BLaER1 treated with 17β-estradiol and CSF1 and Interleukin-3, amounts not matched to agents 10 nM and 100 nM (cell line): ENCODE measurements at regions not wholly inside any gene's neighbourhood (a gene's known extent, or its start where the extent isn't known, plus 50 kb on each side); places are given as distances from the start of the nearest gene placed in this dataset.

Experiments used
- H3K27ac ChIP-seq, 11 experiments: shearing (Covaris generic); formaldehyde crosslinking; 2 replicates each; pipeline ENCODE4 v1.8.1; 2022
- H3K27me3 ChIP-seq, 11 experiments: shearing (Covaris generic); formaldehyde crosslinking; 2 replicates each; pipeline ENCODE4 v1.8.1; 2022
- H3K36me3 ChIP-seq, 11 experiments: shearing (Covaris generic); formaldehyde crosslinking; 2 replicates each; pipeline ENCODE4 v1.8.1; 2022
- H3K4me1 ChIP-seq, 10 experiments: shearing (Covaris generic); formaldehyde crosslinking; 2 replicates each; pipeline ENCODE4 v1.8.1; 2022
- H3K4me2 ChIP-seq, 11 experiments: shearing (Covaris generic); formaldehyde crosslinking; 2 replicates each; pipeline ENCODE4 v1.8.1; 2022
- H3K4me3 ChIP-seq, 10 experiments: shearing (Covaris generic); formaldehyde crosslinking; 2 replicates each; pipeline ENCODE4 v1.8.1; 2022
- H3K9ac ChIP-seq, 11 experiments: shearing (Covaris generic); formaldehyde crosslinking; 2 replicates each; pipeline ENCODE4 v1.8.1; 2022
- H3K9me3 ChIP-seq, 11 experiments: shearing (Covaris generic); formaldehyde crosslinking; replicated peaks in 1 of 11; 2 replicates each; pipeline ENCODE4 v1.8.1; 2022
- H4K20me1 ChIP-seq, 11 experiments: shearing (Covaris generic); formaldehyde crosslinking; 2 replicates each; pipeline ENCODE4 v1.8.1; 2022
- Cebpa-rat ChIP-seq, 11 experiments: shearing (Covaris generic); IDR thresholded peaks; 2 replicates each; pipeline ENCODE4 v1.8.1; 2022

- no peaks in the 10 kb centered on the region for H3K4me1 ChIP-seq
- TF ChIP-seq Cebpa-rat (IDR thresholded peaks at IDR 0.05) = no peak
- H3K9ac ChIP-seq = no peak overlapping the region
- H4K20me1 ChIP-seq = no peaks in the 10 kb centered on the region
- H3K36me3 ChIP-seq = no peaks in the 10 kb centered on the region
- H3K27me3 ChIP-seq = no peaks in the 10 kb centered on the region
- H3K4me2 ChIP-seq = no peak overlapping the region
- no peak overlapping the region for H3K4me3 ChIP-seq
- no peaks in the 10 kb centered on the region for H3K9me3 ChIP-seq
- no peak overlapping the region for H3K27ac ChIP-seq
These were observed 1873.7 kb upstream of the IGFBP7 start for GRCh38 chr4:58983887-58984286.

GRCh38 chr4:59002148-59002547 is 1892.0 kb upstream of the IGFBP7 start:
- H3K4me1 ChIP-seq = no peaks in the 10 kb centered on the region
- H3K4me3 ChIP-seq = no peak overlapping the region
- H4K20me1 ChIP-seq = no peaks in the 10 kb centered on the region
- H3K36me3 ChIP-seq = no peaks in the 10 kb centered on the region
- H3K9me3 ChIP-seq = no peaks in the 10 kb centered on the region
- H3K9ac ChIP-seq = no peak overlapping the region
- H3K4me2 ChIP-seq = no peak overlapping the region
- H3K27me3 ChIP-seq = no peaks in the 10 kb centered on the region
- no peak for TF ChIP-seq Cebpa-rat (IDR thresholded peaks at IDR 0.05)
- H3K27ac ChIP-seq = no peak overlapping the region

GRCh38 chr4:59024257-59024656 is 1914.1 kb upstream of the IGFBP7 start:
- Histone ChIP-seq H3K9ac (no peak overlapping the region), H3K27ac (no peak overlapping the region), H3K4me1 (no peaks in the 10 kb centered on the region), H3K9me3 (no peaks in the 10 kb centered on the region), H3K4me3 (no peak overlapping the region), H4K20me1 (no peaks in the 10 kb centered on the region), H3K4me2 (no peak overlapping the region), H3K36me3 (no peaks in the 10 kb centered on the region), H3K27me3 (no peaks in the 10 kb centered on the region)
- no peak for TF ChIP-seq Cebpa-rat (IDR thresholded peaks at IDR 0.05)

GRCh38 chr4:59037812-59038211 is 1927.6 kb upstream of the IGFBP7 start:
- H3K4me2 ChIP-seq = no peak overlapping the region
- TF ChIP-seq Cebpa-rat (IDR thresholded peaks at IDR 0.05) = no peak
- no peaks in the 10 kb centered on the region for H3K27me3 ChIP-seq
- H3K27ac ChIP-seq = no peak overlapping the region
- no peak overlapping the region for H3K9ac ChIP-seq
- H3K9me3 ChIP-seq = no peaks in the 10 kb centered on the region
- no peak overlapping the region for H3K4me3 ChIP-seq
- no peaks in the 10 kb centered on the region for H4K20me1 ChIP-seq
- H3K36me3 ChIP-seq = no peaks in the 10 kb centered on the region
- H3K4me1 ChIP-seq = no peaks in the 10 kb centered on the region

- Histone ChIP-seq H3K4me1 (no peaks in the 10 kb centered on the region), H3K36me3 (no peaks in the 10 kb centered on the region), H4K20me1 (no peaks in the 10 kb centered on the region), H3K9me3 (no peaks in the 10 kb centered on the region), H3K4me3 (no peak overlapping the region), H3K27me3 (no peaks in the 10 kb centered on the region), H3K27ac (no peak overlapping the region), H3K9ac (no peak overlapping the region), H3K4me2 (no peak overlapping the region)
- TF ChIP-seq Cebpa-rat (IDR thresholded peaks at IDR 0.05) = no peak
These were observed 1928.9 kb upstream of the IGFBP7 start for GRCh38 chr4:59039046-59039445.

- no peak overlapping the region for H3K9ac ChIP-seq
- H4K20me1 ChIP-seq = no peaks in the 10 kb centered on the region
These were observed 1934.2 kb upstream of the IGFBP7 start for GRCh38 chr4:59044286-59044900.

GRCh38 chr4:59054086-59054485 is 1943.9 kb upstream of the IGFBP7 start:
- no peak for TF ChIP-seq Cebpa-rat (IDR thresholded peaks at IDR 0.05)
- Histone ChIP-seq H3K4me2 (no peak overlapping the region), H3K9me3 (no peaks in the 10 kb centered on the region), H3K4me1 (no peaks in the 10 kb centered on the region), H3K27ac (no peak overlapping the region), H3K27me3 (no peaks in the 10 kb centered on the region), H3K36me3 (no peaks in the 10 kb centered on the region), H3K9ac (no peak overlapping the region), H3K4me3 (no peak overlapping the region), H4K20me1 (no peaks in the 10 kb centered on the region)

More at GRCh38 chr4:59044286-59044900, 1934.2 kb upstream of the IGFBP7 start:
- no peaks in the 10 kb centered on the region for H3K9me3 ChIP-seq
- H3K27ac ChIP-seq = no peak overlapping the region
- no peak overlapping the region for H3K4me2 ChIP-seq
- no peaks in the 10 kb centered on the region for H3K27me3 ChIP-seq
- TF ChIP-seq Cebpa-rat (IDR thresholded peaks at IDR 0.05) = no peak
- no peaks in the 10 kb centered on the region for H3K4me1 ChIP-seq
- no peak overlapping the region for H3K4me3 ChIP-seq
- H3K36me3 ChIP-seq = no peaks in the 10 kb centered on the region

- Histone ChIP-seq H3K4me2 (no peak overlapping the region), H3K4me1 (no peaks in the 10 kb centered on the region), H3K27ac (no peak overlapping the region), H3K9me3 (peaks cover 0 to 11% (median 4%) of the 10 kb centered on the region in 11 experiments; a peak in 4 of 22 replicates), H4K20me1 (no peaks in the 10 kb centered on the region), H3K27me3 (no peaks in the 10 kb centered on the region), H3K4me3 (no peak overlapping the region), H3K36me3 (no peaks in the 10 kb centered on the region), H3K9ac (no peak overlapping the region)
- TF ChIP-seq Cebpa-rat (IDR thresholded peaks at IDR 0.05) = no peak
These were observed 1947.6 kb upstream of the IGFBP7 start for GRCh38 chr4:59057804-59058203.

GRCh38 chr4:59058543-59058942 is 1948.4 kb upstream of the IGFBP7 start:
- Histone ChIP-seq H3K27ac (no peak overlapping the region), H3K4me3 (no peak overlapping the region), H3K4me2 (no peak overlapping the region), H3K27me3 (no peaks in the 10 kb centered on the region), H3K36me3 (no peaks in the 10 kb centered on the region), H4K20me1 (no peaks in the 10 kb centered on the region), H3K4me1 (no peaks in the 10 kb centered on the region), H3K9ac (no peak overlapping the region), H3K9me3 (peaks cover 0 to 11% (median 4%) of the 10 kb centered on the region in 11 experiments; a peak in 4 of 22 replicates)
- no peak for TF ChIP-seq Cebpa-rat (IDR thresholded peaks at IDR 0.05)

DNA sequence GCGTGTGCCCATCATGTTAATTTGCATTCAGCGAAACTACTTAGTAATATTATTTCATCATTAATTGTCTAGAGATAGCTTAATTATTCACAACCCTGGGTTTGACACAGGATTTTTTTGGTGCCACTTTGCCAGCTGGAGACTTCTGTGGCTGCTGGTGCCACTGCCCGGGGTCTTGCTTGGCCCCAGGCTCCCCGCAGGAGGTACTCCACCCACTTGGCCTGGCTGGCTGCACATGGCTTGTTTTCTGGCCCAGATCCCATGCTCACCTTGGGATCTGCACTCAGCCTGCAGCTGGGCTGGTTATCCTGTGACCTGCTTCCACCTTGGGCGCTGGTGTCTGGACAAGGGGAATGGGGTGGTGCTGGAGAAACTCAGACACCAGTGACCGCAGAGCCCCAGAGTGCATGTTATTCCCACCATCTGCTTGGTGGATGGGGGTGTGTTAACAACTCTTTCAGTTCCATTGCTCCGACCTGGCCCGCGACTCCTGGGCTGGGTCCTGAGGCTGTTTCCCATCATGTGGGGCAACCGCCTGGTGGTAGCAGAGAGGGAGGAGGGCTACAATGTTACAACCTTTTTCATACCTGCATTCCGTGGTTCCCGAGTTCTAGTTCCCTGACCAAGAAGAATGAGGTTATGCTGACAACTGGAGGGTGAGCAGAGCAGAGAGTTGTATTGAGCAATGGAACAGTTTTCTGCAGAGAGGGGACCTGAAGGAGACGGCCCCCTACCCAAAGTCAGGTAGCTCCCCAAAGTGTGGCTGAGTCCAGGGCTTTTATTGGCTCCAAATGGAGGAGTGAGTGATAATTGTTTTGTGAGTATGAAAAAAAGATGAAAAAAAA is 1950.0 kb upstream of the IGFBP7 start:
- H4K20me1 ChIP-seq = no peaks in the 10 kb centered on the region
- H3K9me3 ChIP-seq = peaks cover 0 to 11% (median 4%) of the 10 kb centered on the region in 11 experiments; a peak in 4 of 22 replicates
- no peak overlapping the region for H3K27ac ChIP-seq
- no peaks in the 10 kb centered on the region for H3K36me3 ChIP-seq
- no peak overlapping the region for H3K4me2 ChIP-seq
- no peak overlapping the region for H3K9ac ChIP-seq
- no peaks in the 10 kb centered on the region for H3K4me1 ChIP-seq
- TF ChIP-seq Cebpa-rat (IDR thresholded peaks at IDR 0.05) = no peak
- H3K4me3 ChIP-seq = no peak overlapping the region
- no peaks in the 10 kb centered on the region for H3K27me3 ChIP-seq
